ENCODE measurements at regions not wholly inside any gene's neighbourhood (a gene's known extent, or its start where the extent isn't known, plus 50 kb on each side); places are given as distances from the start of the nearest gene placed in this dataset.

GRCh38 chr3:127049393-127049792, 66.5 kb downstream of the PLXNA1 start:
- no peak for DNase-seq

GRCh38 chr3:127050733-127051132, 67.8 kb downstream of the PLXNA1 start:
- DNase-seq, result peak; percentile 38

GRCh38 chr3:127052121-127052561, 69.2 kb downstream of the PLXNA1 start:
- no peak for DNase-seq

GRCh38 chr3:127053026-127053425, 70.1 kb downstream of the PLXNA1 start:
- no peak for DNase-seq

- no peak for DNase-seq
Observed at GRCh38 chr3:127053450-127053849, 70.5 kb downstream of the PLXNA1 start.

GRCh38 chr3:127053979-127054378, 71.1 kb downstream of the PLXNA1 start:
- DNase-seq, result no peak

- DNase-seq, result no peak
Observed at GRCh38 chr3:127056281-127056680, 73.4 kb downstream of the PLXNA1 start.

- DNase-seq, result no peak
Observed at GRCh38 chr3:127056976-127057375, 74.1 kb downstream of the PLXNA1 start.

- no peak for DNase-seq
Observed at GRCh38 chr3:127059072-127059471, 76.2 kb downstream of the PLXNA1 start.

GRCh38 chr3:127061641-127062040, 78.7 kb downstream of the PLXNA1 start:
- no peak for DNase-seq

GRCh38 chr3:127062926-127063325, 80.0 kb downstream of the PLXNA1 start:
- DNase-seq, result no peak

- no peak for DNase-seq
Observed at GRCh38 chr3:127063916-127064315, 81.0 kb downstream of the PLXNA1 start.

GRCh38 chr3:127064391-127065137, 81.6 kb downstream of the PLXNA1 start:
- DNase-seq, result no peak

- no peak for DNase-seq
Observed at GRCh38 chr3:127065138-127065427, 82.2 kb downstream of the PLXNA1 start.

- DNase-seq, result no peak
Observed at GRCh38 chr3:127065561-127066290, 82.8 kb downstream of the PLXNA1 start.

- no peak for DNase-seq
Observed at GRCh38 chr3:127066635-127067034, 83.7 kb downstream of the PLXNA1 start.

GRCh38 chr3:127067116-127067910, 84.4 kb downstream of the PLXNA1 start:
- no peak for DNase-seq

- no peak for DNase-seq
Observed at GRCh38 chr3:127068111-127068810, 85.3 kb downstream of the PLXNA1 start.

- no peak for DNase-seq
Observed at GRCh38 chr3:127068871-127069270, 86.0 kb downstream of the PLXNA1 start.

- DNase-seq, result no peak
Observed at GRCh38 chr3:127069814-127070440, 87.0 kb downstream of the PLXNA1 start.

- no peak for DNase-seq
Observed at GRCh38 chr3:127070776-127071175, 87.9 kb downstream of the PLXNA1 start.

- DNase-seq, result no peak
Observed at GRCh38 chr3:127071597-127072001, 88.7 kb downstream of the PLXNA1 start.
